SIG-M5 treated with dmso at 0.1 percent for 504 hours (cell line): ENCODE measurements at regions not wholly inside any gene's neighbourhood (a gene's known extent, or its start where the extent isn't known, plus 50 kb on each side); places are given as distances from the start of the nearest gene placed in this dataset.
"Not testable (repeated sequence)": the region's sequence is repeated elsewhere in the genome, so short reads cannot be mapped to it uniquely, and the experiment has no call there.

Source experiments
- DNase-seq: peaks from one replicate; lab custom pipeline; 2025; ENCODE audit not compliant: unreplicated experiment; lab: John Stamatoyannopoulos, UW

DNA sequence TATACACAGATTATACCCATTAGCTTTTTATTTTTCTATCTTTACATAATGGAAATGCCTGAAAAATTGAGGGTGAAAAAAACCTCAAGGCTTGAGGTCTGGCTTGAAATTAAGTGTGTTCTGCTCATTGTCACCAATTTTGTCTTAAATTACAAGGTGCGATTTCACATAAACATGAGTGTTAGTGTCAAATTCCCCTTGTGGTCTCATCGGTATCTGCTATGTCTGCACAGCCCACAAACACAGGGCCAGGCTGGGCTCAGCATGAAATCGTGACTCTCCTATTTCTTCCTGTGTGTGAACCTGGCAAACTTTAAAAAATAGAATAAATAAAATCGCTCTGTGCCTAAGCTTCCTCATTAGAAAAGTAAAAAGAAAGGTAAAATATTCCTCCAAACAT lies 109.1 kb downstream of the CRLF2 start:
- no peak for DNase-seq

DNA sequence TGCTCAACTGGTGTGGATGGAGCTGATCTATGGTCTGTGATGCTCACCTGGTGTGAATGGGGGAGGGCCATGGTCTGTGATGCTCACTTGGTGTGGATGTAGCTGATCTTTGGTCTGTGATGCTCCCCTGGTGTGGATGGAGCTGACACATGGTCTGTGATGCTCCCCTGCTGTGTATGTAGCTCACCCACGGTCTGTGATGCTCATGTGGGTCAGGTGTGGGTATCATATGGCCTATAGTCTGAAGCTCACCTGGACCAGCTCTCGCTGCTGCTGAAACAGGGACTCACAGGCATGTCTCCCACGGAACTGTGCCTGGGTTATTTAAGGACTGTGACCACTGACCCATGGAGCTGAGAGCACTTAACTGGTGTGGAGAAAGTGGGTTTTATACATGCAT lies 109.7 kb downstream of the CRLF2 start:
- DNase-seq, result no peak

DNA sequence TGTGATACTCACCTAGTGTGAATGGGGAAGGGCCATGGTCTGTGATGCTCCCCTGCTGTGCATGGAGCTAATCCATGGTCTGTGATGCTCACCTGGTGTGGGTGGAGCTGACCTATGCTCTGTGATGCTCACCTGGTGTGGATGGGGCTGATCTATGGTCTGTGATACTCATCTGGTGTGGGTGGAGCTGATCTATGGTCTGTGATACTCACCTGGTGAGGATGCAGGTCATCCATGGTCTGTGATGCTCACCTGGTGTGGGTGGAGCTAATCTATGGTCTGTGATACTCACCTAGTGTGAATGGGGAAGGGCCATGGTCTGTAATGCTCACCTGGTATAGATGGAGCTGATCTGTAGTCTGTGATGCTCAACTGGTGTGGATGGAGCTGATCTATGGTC lies 110.2 kb downstream of the CRLF2 start:
- not testable (repeated sequence) for DNase-seq

DNA sequence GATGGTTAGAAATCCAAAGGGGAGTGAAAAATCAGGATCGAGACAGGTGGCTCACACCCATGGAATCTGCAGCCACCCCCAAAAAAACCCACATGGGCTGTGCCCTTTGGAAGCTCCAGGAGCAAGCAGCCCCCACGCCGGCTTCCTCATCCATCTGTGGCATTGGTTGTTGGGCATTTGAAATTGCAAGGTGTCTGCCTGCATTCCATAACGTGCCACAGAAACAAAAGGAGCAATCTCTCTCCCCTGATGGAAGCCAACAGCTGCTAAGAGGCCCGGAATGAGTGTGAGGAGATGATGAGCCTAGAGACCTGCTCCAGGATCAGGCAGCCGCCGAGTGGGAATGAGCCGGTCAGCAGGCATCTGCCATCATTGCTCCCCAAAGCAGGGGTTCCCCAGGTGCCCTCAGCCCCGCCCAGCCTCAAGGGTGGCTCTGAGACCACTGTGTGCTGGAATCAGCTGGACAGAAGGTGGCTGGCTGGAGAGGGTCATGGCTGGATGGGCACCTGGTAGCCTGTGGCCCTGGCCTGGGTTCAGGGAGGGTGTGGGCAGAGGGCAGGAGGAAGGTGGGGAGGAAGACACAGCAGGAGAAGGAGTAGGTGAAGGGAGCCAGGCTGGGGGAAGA lies 113.2 kb downstream of the CRLF2 start:
- DNase-seq, result no peak

DNA sequence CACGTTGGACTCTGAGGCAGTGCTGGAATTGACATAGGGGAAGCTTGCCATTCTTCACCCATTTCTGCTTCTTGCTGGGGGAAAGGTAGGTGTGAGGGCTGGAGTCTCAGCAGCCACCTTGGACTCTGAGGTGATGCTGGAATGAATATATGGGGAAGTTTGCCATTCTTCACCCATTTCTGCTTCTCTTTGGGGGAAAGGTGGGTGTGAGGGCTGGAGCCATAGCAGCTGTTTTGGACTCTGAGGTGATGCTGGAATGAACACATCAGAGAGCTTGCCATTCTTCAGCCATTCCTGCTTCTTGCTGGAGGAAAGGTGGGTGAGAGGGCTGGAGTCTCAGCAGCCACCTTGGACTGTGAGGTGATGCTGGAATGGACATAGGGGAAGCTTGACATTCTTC lies 115.1 kb downstream of the CRLF2 start:
- no peak for DNase-seq

DNA sequence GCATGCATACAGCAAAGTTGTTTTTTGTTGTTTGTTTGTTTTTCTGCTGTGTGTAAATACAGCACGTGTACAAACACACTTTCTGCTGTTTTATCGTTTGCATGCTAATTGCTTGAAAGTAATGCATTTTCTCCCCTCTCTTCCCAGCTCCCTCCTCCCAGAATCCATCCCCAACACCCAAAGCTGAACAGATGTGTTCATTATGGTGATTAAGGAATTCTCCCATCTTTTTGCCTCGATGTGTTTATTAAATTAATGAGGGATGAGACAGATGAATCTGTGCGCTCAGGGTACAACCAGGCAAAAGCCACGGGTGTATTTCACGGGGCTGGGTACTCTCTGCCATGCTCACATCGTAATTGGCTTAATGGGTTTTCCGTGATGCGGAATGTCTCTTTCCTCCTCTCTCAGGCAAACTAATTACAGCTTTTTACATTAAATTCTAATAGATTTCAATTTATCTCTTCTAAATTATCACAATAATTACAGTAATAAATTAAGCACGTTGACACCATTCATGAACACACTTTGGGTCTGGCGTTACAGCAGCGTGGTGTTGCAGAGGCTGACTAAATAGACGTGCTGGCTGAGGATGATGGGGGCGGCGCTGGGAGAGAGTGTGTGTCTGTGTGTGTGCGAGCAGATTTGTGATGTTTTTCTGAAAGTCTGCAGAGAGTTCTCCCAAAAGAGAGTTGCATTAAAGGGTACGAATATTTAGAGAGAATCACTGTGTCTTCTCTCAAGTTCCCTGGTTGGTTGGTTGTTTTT lies 117.7 kb downstream of the CRLF2 start:
- no peak for DNase-seq

DNA sequence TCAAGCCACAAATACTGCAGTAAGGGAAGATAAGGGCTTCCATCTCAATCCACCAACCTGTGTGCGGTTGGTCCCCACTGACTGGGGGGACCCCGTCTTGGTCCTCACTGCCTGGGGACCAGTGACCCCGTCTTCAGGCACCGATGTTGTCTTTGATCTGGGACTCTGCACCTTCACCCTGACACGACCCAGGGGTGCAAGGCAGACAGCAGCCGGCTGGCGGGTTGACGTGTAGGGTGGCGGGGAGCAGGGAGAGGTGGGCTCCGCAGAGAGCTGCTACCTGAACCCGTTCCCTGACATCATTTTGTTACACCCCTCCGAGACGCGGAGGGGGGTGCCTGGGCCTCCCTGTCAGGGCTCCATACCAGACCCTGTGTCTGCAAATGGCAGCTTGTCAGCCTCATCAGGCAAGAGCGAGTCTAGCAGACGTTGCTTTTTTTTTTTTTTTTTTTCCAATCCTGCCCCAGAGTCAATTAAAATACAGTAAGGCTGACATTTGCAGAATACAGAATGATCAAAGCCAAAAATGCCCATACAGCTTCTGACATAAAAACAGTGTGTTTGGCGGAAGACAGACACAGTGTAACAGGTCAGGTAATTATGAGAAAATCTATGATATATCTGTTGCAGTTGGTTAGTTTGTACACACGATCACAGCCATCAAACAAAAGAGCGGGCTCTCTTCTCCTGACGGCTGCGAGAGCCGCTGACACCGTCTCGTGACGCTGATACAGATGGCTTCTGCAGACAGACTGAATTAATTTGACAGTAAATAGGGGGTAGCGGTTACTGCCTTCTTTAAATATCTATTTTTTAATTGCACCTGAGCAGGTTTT lies 118.6 kb downstream of the CRLF2 start:
- no peak for DNase-seq

DNA sequence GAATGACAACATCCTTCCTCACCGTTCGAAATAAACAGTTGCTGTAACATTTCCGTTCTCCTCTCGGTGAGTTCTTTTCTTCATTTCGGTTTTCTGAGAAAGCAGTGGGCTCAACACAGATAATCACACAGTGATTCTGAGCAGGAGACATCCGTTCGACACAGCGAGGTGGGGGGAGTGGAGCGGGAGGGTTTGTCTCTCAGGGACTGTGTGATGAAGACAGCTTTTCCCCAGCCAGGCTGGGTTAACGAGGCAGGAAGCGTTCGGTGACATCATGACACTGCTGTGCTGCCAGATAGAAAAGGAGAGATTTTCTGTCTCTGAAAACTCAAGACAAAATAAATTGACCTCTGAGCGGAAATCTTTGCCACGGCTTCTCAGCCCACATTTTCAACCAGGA lies 119.3 kb downstream of the CRLF2 start:
- no peak for DNase-seq

DNA sequence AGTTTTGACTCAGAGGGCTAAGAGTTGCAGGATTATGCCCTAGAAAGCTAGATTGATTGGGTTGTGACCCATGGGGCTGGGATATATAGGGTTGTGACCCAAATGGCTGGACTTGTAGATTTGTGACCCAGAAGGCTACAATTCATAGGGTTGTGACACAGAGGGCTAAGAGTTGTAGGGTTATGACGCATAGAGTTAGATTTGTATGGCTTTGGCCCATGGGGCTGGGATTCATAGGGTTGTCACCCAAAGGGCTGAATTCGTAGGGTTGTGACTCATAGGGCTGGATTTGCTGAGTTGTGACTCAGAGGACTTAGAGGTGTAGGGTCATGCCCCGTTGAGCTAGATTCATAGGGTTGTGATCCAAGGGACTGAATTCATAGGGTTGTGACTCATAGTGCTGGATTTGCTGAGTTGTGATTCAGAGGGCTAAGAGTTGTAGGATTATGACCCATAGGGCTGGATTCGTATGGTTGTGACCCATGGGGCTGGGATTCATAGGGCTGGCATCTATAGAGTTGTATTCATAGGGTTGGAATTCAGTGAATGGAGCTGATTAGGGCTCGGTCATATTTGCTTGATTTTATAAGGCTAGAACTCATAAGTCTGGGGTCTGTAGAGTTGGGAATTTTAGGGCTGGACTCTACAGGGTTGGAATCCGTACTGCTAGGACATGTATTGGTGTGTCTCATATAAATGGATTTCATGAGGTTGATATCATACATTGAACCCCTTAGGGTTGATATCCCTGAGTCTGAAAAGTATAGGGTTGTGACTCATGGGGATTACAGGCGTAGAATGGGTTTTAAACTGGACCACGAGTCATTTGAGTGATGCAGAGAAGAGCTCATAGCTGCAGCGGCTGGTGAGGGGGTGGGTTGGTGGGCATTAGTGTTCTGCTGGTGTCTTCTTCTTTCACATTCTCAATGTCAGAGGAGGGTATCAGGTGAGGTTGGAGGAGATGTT lies 125.7 kb downstream of the CRLF2 start:
- DNase-seq, result no peak

DNA sequence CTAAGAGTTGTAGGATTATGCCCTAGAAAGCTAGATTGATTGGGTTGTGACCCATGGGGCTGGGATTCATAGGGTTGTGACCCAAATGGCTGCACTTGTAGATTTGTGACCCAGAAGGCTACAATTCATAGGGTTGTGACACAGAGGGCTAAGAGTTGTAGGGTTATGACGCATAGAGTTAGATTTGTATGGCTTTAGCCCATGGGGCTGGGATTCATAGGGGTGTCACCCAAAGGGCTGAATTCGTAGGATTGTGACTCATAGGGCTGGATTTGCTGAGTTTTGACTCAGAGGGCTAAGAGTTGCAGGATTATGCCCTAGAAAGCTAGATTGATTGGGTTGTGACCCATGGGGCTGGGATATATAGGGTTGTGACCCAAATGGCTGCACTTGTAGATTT lies 126.6 kb downstream of the CRLF2 start:
- not testable (repeated sequence) for DNase-seq

DNA sequence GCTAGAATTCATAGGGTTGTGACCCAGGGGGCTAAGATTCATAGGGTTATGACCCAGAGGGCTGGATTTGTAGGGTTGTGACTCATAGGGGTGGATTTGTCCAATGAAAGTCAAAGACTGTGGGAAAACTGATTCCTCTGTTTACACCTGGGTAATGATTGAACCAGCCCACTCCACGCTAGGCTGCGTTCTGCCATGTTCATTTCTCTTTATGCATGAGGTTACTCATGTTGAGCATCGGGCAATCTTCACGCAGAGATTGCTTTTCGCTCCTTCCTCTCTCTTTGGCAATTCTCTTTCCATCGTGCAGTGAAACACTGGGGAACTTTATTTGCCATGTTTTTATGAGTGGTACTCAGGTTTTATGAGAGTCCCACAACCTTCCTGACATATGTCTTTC lies 127.8 kb downstream of the CRLF2 start:
- no peak for DNase-seq

DNA sequence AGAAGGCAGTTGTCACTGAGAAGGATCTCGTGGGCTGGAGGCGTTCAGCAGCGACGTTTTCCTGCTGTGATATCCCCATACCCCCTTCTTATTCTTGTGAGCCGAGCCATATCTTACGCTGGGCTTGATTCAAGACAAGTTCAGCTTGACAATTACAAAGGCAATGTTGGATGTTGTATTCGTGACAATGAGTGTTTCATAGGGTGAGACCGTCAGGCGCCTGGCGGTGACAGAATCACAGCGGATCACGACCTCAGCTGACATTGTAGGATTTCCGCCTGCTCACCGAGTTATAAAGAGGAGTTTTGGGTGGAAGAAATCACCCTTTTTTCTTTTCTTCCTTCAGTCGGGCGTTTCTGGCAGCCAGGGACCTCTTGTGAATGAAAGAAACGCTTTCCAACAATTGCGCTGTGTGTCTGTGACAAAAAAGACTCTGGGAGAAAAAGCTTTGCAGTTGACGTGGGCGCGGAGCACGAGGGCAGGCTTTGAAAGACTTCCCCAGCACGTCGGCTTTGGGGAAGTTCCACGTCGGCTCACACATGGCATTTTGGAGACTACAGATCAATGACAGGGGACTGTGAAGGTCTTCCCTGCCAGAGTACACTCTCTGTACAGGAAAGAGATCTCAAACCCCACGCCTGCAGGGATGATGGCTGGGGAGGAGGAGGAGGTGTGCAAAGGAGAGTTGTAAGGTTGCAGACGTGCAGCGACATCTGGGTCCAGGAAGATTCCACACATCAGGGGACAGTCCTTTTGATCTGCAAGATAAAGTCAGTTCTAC lies 135.4 kb downstream of the CRLF2 start:
- no peak for DNase-seq

DNA sequence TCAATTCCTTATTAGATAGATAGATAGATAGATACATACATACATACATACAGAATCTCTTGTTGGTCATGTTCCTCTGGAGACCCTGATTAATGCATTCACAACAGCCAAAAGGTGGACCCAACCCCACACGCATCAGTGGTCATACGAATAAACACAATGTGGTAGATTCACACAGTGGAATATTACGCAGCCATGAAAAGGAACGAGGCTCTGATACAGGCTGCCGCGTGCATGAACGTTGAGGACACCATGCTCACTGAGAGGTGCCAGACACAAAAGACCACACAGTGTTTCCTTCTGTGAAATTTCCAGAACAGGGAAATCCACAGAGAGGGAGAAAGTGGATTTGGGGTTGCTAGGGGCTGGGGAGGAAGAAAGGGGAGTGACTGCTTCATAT lies 136.7 kb downstream of the CRLF2 start:
- DNase-seq, result no peak

DNA sequence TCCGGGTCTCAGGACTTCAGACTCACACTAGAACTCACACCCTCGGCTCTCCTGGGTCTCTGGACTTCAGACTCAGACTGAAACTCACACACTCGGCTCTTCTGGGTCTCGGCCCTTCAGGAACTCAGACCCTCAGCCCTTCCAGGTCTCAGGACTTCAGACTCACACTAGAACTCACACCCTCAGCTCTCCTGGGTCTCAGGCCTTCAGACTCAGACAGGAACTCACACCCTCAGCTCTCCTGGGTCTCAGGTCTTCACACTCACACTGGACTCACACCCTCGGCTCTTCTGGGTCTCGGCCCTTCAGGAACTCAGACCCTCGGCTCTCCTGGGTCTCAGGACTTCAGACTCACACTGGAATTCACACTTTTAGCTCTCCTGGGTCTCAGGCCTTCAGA lies 137.3 kb downstream of the CRLF2 start:
- DNase-seq, result no peak

DNA sequence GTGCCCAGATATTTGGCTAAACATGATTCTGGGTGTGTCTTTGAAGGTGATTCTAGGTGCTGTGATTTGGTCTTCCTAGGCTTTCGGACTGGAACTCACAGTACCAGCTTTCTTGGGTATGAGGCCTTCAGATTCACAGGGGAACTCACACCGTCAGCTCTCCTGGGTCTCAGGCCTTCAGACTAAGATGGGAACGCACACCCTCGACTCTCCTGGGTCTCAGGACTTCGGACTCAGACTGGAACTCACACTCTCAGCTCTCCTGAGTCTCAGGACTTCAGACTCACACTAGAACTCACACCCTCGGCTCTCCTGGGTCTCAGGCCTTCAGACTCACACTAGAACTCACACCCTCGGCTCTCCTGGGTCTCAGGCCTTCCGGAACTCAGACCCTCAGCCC lies 137.7 kb downstream of the CRLF2 start:
- DNase-seq, result no peak

DNA sequence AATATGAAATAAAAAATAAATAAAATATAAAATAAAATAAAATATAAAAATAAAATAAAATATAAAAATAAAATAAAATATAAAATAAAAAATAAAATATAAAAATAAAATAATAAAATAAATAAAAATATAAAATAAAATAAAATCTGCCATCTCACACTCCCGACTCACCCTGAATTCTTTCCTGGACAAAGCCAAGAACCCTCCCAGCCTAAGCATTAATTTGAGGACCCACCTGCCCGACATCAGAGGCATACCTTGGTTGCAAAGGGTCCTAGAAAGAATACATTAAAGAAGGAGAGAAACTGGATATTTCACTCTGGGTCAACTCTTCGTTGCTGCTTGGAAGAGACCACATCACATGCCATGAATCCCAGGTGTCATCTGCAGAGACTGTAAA lies 138.3 kb downstream of the CRLF2 start:
- no peak for DNase-seq

DNA sequence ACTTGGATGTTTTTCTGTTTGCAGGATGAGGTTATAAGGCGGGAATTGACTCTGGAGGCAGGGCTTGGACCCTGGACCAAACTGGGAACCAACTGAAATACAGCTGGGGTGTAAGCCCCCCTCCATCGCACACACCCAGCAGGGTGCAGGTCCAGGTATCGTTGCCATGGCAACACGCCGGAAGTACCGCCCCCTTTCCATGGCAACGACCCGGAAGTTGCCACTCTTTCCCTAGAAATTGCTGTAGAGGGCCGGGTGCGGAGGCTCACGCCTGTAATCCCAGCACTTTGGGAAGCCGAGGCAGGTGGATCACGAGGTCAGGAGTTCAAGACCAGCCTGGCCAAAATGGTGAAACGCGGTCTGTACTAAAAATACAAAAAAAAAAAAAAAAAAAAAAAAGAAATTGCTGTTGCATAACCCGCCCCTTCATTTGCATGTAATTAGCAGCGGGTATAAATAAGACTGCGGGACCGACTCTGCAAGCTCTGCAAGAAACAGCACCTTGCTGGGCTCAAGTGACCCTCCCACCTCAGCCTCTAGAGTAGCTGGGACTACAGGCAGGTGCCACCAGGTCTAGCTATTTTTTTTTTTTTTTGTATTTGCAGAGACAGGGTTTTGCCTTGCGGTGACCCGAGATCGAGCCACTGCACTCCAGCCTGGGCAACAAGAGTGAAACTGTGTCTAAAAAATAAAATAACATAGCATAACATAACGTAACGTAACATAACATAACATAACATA lies 139.6 kb downstream of the CRLF2 start:
- DNase-seq, result no peak

DNA sequence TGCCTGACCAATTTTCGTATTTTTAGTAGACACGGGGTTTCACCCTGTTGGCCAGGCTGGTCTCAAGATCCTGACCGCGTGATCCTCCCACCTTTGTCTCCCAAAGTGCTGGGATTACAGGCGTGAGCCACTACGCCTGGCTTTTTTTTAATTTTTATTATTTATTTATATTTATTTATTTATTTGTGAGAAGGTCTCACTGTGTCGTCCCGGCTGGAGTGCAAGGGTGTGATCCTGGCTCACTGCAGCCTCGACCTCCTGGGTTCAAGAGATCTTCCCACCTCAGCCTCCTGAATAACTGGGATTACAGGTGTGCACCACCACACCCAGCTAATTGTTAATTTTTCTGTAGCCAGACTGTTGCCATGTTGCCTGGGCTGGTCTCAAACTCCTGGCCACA lies 141.1 kb downstream of the CRLF2 start:
- no peak for DNase-seq

DNA sequence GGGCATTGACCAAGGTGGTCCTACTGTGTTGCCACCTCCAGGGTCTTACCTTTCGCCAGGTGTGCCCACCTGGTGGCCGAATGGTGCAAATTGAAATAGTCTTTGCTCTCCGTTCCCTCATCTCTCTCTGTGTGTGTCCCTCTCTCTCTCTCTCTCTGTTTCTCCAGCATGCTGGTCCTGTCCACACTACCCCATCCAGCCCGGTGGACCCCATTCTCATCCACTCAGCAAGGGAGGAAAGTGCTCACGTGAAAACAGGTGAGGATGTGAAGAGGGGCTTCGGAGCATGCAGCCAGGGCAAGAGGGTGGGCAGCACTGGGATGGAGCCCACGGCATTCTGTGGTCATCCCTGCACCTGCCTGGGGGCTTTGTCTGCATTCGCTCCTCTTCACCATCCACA lies 150.1 kb downstream of the CRLF2 start:
- DNase-seq, result no peak
